ENCODE measurements at regions not wholly inside any gene's neighbourhood (a gene's known extent, or its start where the extent isn't known, plus 50 kb on each side); places are given as distances from the start of the nearest gene placed in this dataset.
"Not testable (repeated sequence)": the region's sequence is repeated elsewhere in the genome, so short reads cannot be mapped to it uniquely, and the experiment has no call there.

GRCh38 chr12:131408484-131408883 is 302.4 kb upstream of the SFSWAP start:
- no peaks in the 10 kb centered on the region for H3K4me1 ChIP-seq (ENCODE audit: control insufficient read depth, insufficient read depth, low read length, unreplicated experiment)
- H3K27ac ChIP-seq (ENCODE audit: low read depth, low read length): no peak overlapping the region
- no peak overlapping the region for H3K4me3 ChIP-seq (ENCODE audit: low read depth, low read length)
- H3K27me3 ChIP-seq (ENCODE audit: insufficient read depth, low read length): no peaks in the 10 kb centered on the region
- H2AFZ ChIP-seq (ENCODE audit: low read length, unreplicated experiment): no peak overlapping the region
- no peaks in the 10 kb centered on the region for H3K79me2 ChIP-seq (ENCODE audit: control insufficient read depth, insufficient read depth, low read length, unreplicated experiment)
- H3K36me3 ChIP-seq (ENCODE audit: insufficient read depth, low read length): no peaks in the 10 kb centered on the region

- H2AFZ ChIP-seq (ENCODE audit: low read length, unreplicated experiment): no peak overlapping the region
- H3K4me3 ChIP-seq (ENCODE audit: low read depth, low read length): no peak overlapping the region
- H3K79me2 ChIP-seq (ENCODE audit: control insufficient read depth, insufficient read depth, low read length, unreplicated experiment): no peaks in the 10 kb centered on the region
- no peaks in the 10 kb centered on the region for H3K4me1 ChIP-seq (ENCODE audit: control insufficient read depth, insufficient read depth, low read length, unreplicated experiment)
- no peaks in the 10 kb centered on the region for H3K27me3 ChIP-seq (ENCODE audit: insufficient read depth, low read length)
- no peaks in the 10 kb centered on the region for H3K36me3 ChIP-seq (ENCODE audit: insufficient read depth, low read length)
- H3K27ac ChIP-seq (ENCODE audit: low read depth, low read length): no peak overlapping the region
These were observed 301.7 kb upstream of the SFSWAP start for GRCh38 chr12:131409211-131409610.

- H3K27me3 ChIP-seq (ENCODE audit: insufficient read depth, low read length); H3K4me3 ChIP-seq (ENCODE audit: low read depth, low read length): not testable (repeated sequence)
These were observed 299.1 kb upstream of the SFSWAP start for GRCh38 chr12:131411827-131412226.

GRCh38 chr12:131413006-131413405 is 297.9 kb upstream of the SFSWAP start:
- Histone ChIP-seq H3K4me3 (ENCODE audit: low read depth, low read length) (no peak overlapping the region), H3K4me1 (ENCODE audit: control insufficient read depth, insufficient read depth, low read length, unreplicated experiment) (no peaks in the 10 kb centered on the region), H3K27me3 (ENCODE audit: insufficient read depth, low read length) (no peaks in the 10 kb centered on the region), H3K36me3 (ENCODE audit: insufficient read depth, low read length) (no peaks in the 10 kb centered on the region), H3K27ac (ENCODE audit: low read depth, low read length) (no peak overlapping the region), H2AFZ (ENCODE audit: low read length, unreplicated experiment) (no peak overlapping the region), H3K79me2 (ENCODE audit: control insufficient read depth, insufficient read depth, low read length, unreplicated experiment) (no peaks in the 10 kb centered on the region)

More at GRCh38 chr12:131411827-131412226, 299.1 kb upstream of the SFSWAP start:
- not testable (repeated sequence) for H3K79me2 ChIP-seq (ENCODE audit: control insufficient read depth, insufficient read depth, low read length, unreplicated experiment); H3K36me3 ChIP-seq (ENCODE audit: insufficient read depth, low read length); H2AFZ ChIP-seq (ENCODE audit: low read length, unreplicated experiment); H3K27ac ChIP-seq (ENCODE audit: low read depth, low read length); H3K4me1 ChIP-seq (ENCODE audit: control insufficient read depth, insufficient read depth, low read length, unreplicated experiment)

GRCh38 chr12:131413471-131413870 is 297.4 kb upstream of the SFSWAP start:
- no peaks in the 10 kb centered on the region for H3K79me2 ChIP-seq (ENCODE audit: control insufficient read depth, insufficient read depth, low read length, unreplicated experiment)
- no peaks in the 10 kb centered on the region for H3K27me3 ChIP-seq (ENCODE audit: insufficient read depth, low read length)
- no peak overlapping the region for H3K4me3 ChIP-seq (ENCODE audit: low read depth, low read length)
- H3K36me3 ChIP-seq (ENCODE audit: insufficient read depth, low read length): no peaks in the 10 kb centered on the region
- H3K4me1 ChIP-seq (ENCODE audit: control insufficient read depth, insufficient read depth, low read length, unreplicated experiment): no peaks in the 10 kb centered on the region
- no peak overlapping the region for H2AFZ ChIP-seq (ENCODE audit: low read length, unreplicated experiment)
- no peak overlapping the region for H3K27ac ChIP-seq (ENCODE audit: low read depth, low read length)

- not testable (repeated sequence) for H3K36me3 ChIP-seq (ENCODE audit: insufficient read depth, low read length); H3K27me3 ChIP-seq (ENCODE audit: insufficient read depth, low read length); H3K4me3 ChIP-seq (ENCODE audit: low read depth, low read length); H2AFZ ChIP-seq (ENCODE audit: low read length, unreplicated experiment); H3K27ac ChIP-seq (ENCODE audit: low read depth, low read length); H3K4me1 ChIP-seq (ENCODE audit: control insufficient read depth, insufficient read depth, low read length, unreplicated experiment); H3K79me2 ChIP-seq (ENCODE audit: control insufficient read depth, insufficient read depth, low read length, unreplicated experiment)
These were observed 296.6 kb upstream of the SFSWAP start for GRCh38 chr12:131414155-131414922.

GRCh38 chr12:131415781-131416180 is 295.1 kb upstream of the SFSWAP start:
- Histone ChIP-seq H3K36me3 (ENCODE audit: insufficient read depth, low read length) (no peaks in the 10 kb centered on the region), H3K27ac (ENCODE audit: low read depth, low read length) (no peak overlapping the region), H3K27me3 (ENCODE audit: insufficient read depth, low read length) (no peaks in the 10 kb centered on the region), H3K79me2 (ENCODE audit: control insufficient read depth, insufficient read depth, low read length, unreplicated experiment) (no peaks in the 10 kb centered on the region), H3K4me1 (ENCODE audit: control insufficient read depth, insufficient read depth, low read length, unreplicated experiment) (no peaks in the 10 kb centered on the region), H2AFZ (ENCODE audit: low read length, unreplicated experiment) (no peak overlapping the region), H3K4me3 (ENCODE audit: low read depth, low read length) (no peak overlapping the region)

GRCh38 chr12:131418121-131418520 is 292.8 kb upstream of the SFSWAP start:
- Histone ChIP-seq H3K4me1 (ENCODE audit: control insufficient read depth, insufficient read depth, low read length, unreplicated experiment) (no peaks in the 10 kb centered on the region), H2AFZ (ENCODE audit: low read length, unreplicated experiment) (no peak overlapping the region), H3K27ac (ENCODE audit: low read depth, low read length) (no peak overlapping the region), H3K4me3 (ENCODE audit: low read depth, low read length) (no peak overlapping the region), H3K27me3 (ENCODE audit: insufficient read depth, low read length) (no peaks in the 10 kb centered on the region), H3K36me3 (ENCODE audit: insufficient read depth, low read length) (no peaks in the 10 kb centered on the region), H3K79me2 (ENCODE audit: control insufficient read depth, insufficient read depth, low read length, unreplicated experiment) (no peaks in the 10 kb centered on the region)

- Histone ChIP-seq H3K79me2 (ENCODE audit: control insufficient read depth, insufficient read depth, low read length, unreplicated experiment) (no peaks in the 10 kb centered on the region), H3K27ac (ENCODE audit: low read depth, low read length) (no peak overlapping the region), H3K36me3 (ENCODE audit: insufficient read depth, low read length) (no peaks in the 10 kb centered on the region), H3K4me1 (ENCODE audit: control insufficient read depth, insufficient read depth, low read length, unreplicated experiment) (no peaks in the 10 kb centered on the region), H2AFZ (ENCODE audit: low read length, unreplicated experiment) (no peak overlapping the region), H3K27me3 (ENCODE audit: insufficient read depth, low read length) (no peaks in the 10 kb centered on the region), H3K4me3 (ENCODE audit: low read depth, low read length) (no peak overlapping the region)
These were observed 292.0 kb upstream of the SFSWAP start for GRCh38 chr12:131418884-131419283.

- no peak overlapping the region for H3K27ac ChIP-seq (ENCODE audit: low read depth, low read length)
- no peaks in the 10 kb centered on the region for H3K4me1 ChIP-seq (ENCODE audit: control insufficient read depth, insufficient read depth, low read length, unreplicated experiment)
- H3K36me3 ChIP-seq (ENCODE audit: insufficient read depth, low read length): no peaks in the 10 kb centered on the region
- H3K79me2 ChIP-seq (ENCODE audit: control insufficient read depth, insufficient read depth, low read length, unreplicated experiment): no peaks in the 10 kb centered on the region
- H2AFZ ChIP-seq (ENCODE audit: low read length, unreplicated experiment): no peak overlapping the region
- H3K4me3 ChIP-seq (ENCODE audit: low read depth, low read length): no peak overlapping the region
- H3K27me3 ChIP-seq (ENCODE audit: insufficient read depth, low read length): no peaks in the 10 kb centered on the region
These were observed 289.9 kb upstream of the SFSWAP start for GRCh38 chr12:131420867-131421447.

- no peaks in the 10 kb centered on the region for H3K4me1 ChIP-seq (ENCODE audit: control insufficient read depth, insufficient read depth, low read length, unreplicated experiment)
- no peak overlapping the region for H2AFZ ChIP-seq (ENCODE audit: low read length, unreplicated experiment)
- H3K79me2 ChIP-seq (ENCODE audit: control insufficient read depth, insufficient read depth, low read length, unreplicated experiment): no peaks in the 10 kb centered on the region
- no peaks in the 10 kb centered on the region for H3K27me3 ChIP-seq (ENCODE audit: insufficient read depth, low read length)
- H3K4me3 ChIP-seq (ENCODE audit: low read depth, low read length): no peak overlapping the region
- no peaks in the 10 kb centered on the region for H3K36me3 ChIP-seq (ENCODE audit: insufficient read depth, low read length)
- no peak overlapping the region for H3K27ac ChIP-seq (ENCODE audit: low read depth, low read length)
These were observed 289.2 kb upstream of the SFSWAP start for GRCh38 chr12:131421509-131422186.

Measured in ACC112 (cell line).